ENCODE measurements at regions not wholly inside any gene's neighbourhood (a gene's known extent, or its start where the extent isn't known, plus 50 kb on each side); places are given as distances from the start of the nearest gene placed in this dataset.

DNA sequence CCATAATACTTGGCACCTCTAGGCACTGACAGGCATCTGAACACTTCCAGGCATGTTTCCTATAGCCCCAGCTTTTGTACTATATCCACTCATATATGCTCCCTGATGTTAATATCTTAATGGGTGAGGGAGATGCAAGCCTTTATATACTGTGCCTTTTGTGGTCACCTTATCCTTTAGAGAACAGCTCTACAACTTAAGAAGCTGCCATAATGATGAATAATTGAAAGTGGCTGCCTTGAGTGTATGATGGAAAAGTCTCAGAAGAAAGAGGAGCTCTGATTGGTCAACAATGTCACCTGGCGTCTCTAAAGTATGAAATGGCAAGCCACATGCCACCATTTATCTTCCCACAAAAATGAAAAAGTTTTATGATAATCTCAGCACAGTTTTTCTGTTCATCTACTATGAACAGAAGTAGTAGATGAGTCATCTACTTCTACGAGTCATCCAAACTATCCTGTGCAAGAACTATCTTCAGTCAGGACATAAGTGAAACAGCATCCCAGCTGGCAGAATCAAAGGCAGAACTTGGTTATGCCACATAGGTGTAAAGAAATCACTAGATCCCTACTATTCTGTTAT lies 997.9 kb upstream of the CELF4 start:
- no peak for TF ChIP-seq ZNF274 (IDR thresholded peaks at IDR 0.05; ENCODE audit: low read depth, low read length)
- TF ChIP-seq YY1 (IDR thresholded peaks at IDR 0.05; ENCODE audit: insufficient read depth, insufficient read length) = no peak

All from NT2/D1 (cell line).